Heart left ventricle (tissue), 16 donors: ENCODE measurements at regions not wholly inside any gene's neighbourhood (a gene's known extent, or its start where the extent isn't known, plus 50 kb on each side); places are given as distances from the start of the nearest gene placed in this dataset.

ENCODE experiments used
- ATAC-seq, 4 donors: fragments of 200-7000 bp; cut with Tn5 transposase; one replicate each; pipeline ENCODE4 v1.9.1; 2020 to 2022; ENCODE audit warnings: moderate library complexity in 4 of 4, mild to moderate bottlenecking in 3 of 4, moderate number of reproducible peaks in 1 of 4
- DNase-seq, 5 donors: peaks; one replicate each; pipeline ENCODE4 v3.0.0-alpha.2; 2020
- H3K27ac ChIP-seq, 12 donors: fragments of 200-600 bp; sonication (generic) in 4 of 12; one replicate each; pipeline versions ENCODE4 v1.5.0 to v1.8.0; 2016 to 2022; ENCODE audit warnings: mild to moderate bottlenecking in 2 of 12
- H3K27me3 ChIP-seq, 9 donors: fragments of 200-600 bp; sonication (generic) in 2 of 9; one replicate each; pipeline versions ENCODE4 v1.5.1 to v1.8.0; 2016 to 2022; ENCODE audit warnings: mild to moderate bottlenecking in 3 of 9
- H3K36me3 ChIP-seq, 9 donors: fragments of 200-600 bp; sonication (generic) in 2 of 9; one replicate each; pipeline versions ENCODE4 v1.5.0 to v1.8.0; 2018 to 2022; ENCODE audit warnings: mild to moderate bottlenecking in 2 of 9
- H3K4me1 ChIP-seq, 12 donors: fragments of 200-600 bp; sonication (generic) in 4 of 12; one replicate each; pipeline versions ENCODE4 v1.5.0 to v1.8.0; 2016 to 2022; ENCODE audit warnings: mild to moderate bottlenecking in 3 of 12
- H3K4me3 ChIP-seq, 12 donors: fragments of 200-600 bp; sonication (generic) in 4 of 12; one replicate each; pipeline versions ENCODE4 v1.5.0 to v1.8.0; 2017 to 2022; ENCODE audit warnings: mild to moderate bottlenecking in 9 of 12, moderate library complexity in 4 of 12
- H3K9me3 ChIP-seq, 12 donors: fragments of 200-600 bp; sonication (generic) in 4 of 12; one replicate each; pipeline versions ENCODE4 v1.5.0 to v1.8.0; 2016 to 2022; ENCODE audit warnings: mild to moderate bottlenecking in 1 of 12
- POLR2A ChIP-seq, 2 donors: fragments of 450-650 bp; IDR thresholded peaks; one replicate each; pipeline ENCODE4 v1.6.1; 2017; ENCODE audit warnings: antibody characterized with exemption in 2 of 2, mild to moderate bottlenecking in 2 of 2, moderate library complexity in 2 of 2
- WGBS, 4 donors: extraction: QIAGEN DNeasy Blood & Tissue Kit in 2 of 4; methylation state at CpG; one replicate each; pipeline versions ENCODE4 v1.1.5 to v1.1.7; 2013 to 2018; 5-methylcytosine and 5-hydroxymethylcytosine counted together
- intact Hi-C, 10 donors: fragments of 100-400 bp; cut with DNase I; formaldehyde crosslinking; loops; one replicate each; pipeline versions ENCODE4 v1.11.1 to v1.14.2; 2022
- TF ChIP-seq, protein P1 (sequence below), 12 donors: fragments of 200-600 bp; sonication (generic) in 4 of 12; IDR thresholded peaks; one replicate each; pipeline versions ENCODE4 v1.5.0 to v1.8.0; 2018 to 2022; ENCODE audit warnings: antibody characterized with exemption in 12 of 12, mild to moderate bottlenecking in 5 of 12
- donor health status: ischemic (EF 13 %, LVEDD 7.1; RV severe dilation, severe dysfunction).
- donor health status: healthy with polysubstance abuse.
- donor health status: DM: no; HTN: yes; CAD: no.
- donor health status: DM: no; HTN: no; CAD: no.
- donor health status: ischemic (EF 25% LVEDD 6.9; RV normal size, moderate dysfunction).
- donor health status: ischemic (EF 25% LVEDD 5.7; RV mildly dilated, moderate dysfunction).
- donor health status: healthy.
- donor health status: DM: yes; HTN: yes; CAD: no.
- donor health status: ischemic (EF 35%, LVEDD 5.7; RV mildly dilated, moderate dysfunction).
- donor health status: nonischemic (EF 11% LVEDD 7.7; RV severe dilation, severe dysfunction).
- donor health status: DM: yes; HTN: yes; CAD: no.
- donor health status: PGD.
- donor health status: ischemic (EF 29% LVEDD 5.4; RV normal size, mild dysfunction).
- donor health status: nonischemic (EF 23%, LVEDD 6.1; RV moderate dilation, normal function).

DNA sequence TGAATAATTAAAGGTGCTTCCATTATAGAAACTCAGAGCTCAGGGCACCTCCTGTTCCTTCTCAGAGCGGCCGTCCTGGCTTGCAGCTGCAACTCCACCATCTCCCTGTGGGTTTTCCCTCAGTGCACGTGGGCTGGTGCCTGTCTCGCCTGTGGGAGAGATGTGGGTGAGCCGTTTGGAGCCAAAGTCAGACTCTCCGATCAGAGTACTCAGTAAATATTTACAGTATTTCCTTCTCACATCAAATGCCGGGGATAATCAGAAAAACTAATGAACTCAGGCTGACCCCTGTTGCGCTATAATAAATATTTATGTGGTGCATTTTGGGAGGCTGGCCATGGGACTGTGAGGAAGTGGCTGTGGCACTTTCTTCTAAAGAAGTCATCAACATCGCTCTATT lies 155.8 kb upstream of the HABP2 start:
- Histone ChIP-seq H3K36me3 (no peaks in the 10 kb centered on the region), H3K4me3 (no peak overlapping the region), H3K27me3 (no peaks in the 10 kb centered on the region), H3K9me3 (peaks cover 0 to 5% (median 0%) of the 10 kb centered on the region in 12 donors), H3K27ac (no peak overlapping the region), H3K4me1 (no peaks in the 10 kb centered on the region)
- WGBS, 4 donors, result 63 to 76% (median 68%) methylated on average over 9 of the region's 9 CpGs
- ATAC-seq, result no peak
- TF ChIP-seq POLR2A (IDR thresholded peaks at IDR 0.05), result no peak
- TF ChIP-seq, protein P1, sequence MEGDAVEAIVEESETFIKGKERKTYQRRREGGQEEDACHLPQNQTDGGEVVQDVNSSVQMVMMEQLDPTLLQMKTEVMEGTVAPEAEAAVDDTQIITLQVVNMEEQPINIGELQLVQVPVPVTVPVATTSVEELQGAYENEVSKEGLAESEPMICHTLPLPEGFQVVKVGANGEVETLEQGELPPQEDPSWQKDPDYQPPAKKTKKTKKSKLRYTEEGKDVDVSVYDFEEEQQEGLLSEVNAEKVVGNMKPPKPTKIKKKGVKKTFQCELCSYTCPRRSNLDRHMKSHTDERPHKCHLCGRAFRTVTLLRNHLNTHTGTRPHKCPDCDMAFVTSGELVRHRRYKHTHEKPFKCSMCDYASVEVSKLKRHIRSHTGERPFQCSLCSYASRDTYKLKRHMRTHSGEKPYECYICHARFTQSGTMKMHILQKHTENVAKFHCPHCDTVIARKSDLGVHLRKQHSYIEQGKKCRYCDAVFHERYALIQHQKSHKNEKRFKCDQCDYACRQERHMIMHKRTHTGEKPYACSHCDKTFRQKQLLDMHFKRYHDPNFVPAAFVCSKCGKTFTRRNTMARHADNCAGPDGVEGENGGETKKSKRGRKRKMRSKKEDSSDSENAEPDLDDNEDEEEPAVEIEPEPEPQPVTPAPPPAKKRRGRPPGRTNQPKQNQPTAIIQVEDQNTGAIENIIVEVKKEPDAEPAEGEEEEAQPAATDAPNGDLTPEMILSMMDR (IDR thresholded peaks at IDR 0.05), result no peak
- no peak for DNase-seq
- intact Hi-C loops, result no loop called here

DNA sequence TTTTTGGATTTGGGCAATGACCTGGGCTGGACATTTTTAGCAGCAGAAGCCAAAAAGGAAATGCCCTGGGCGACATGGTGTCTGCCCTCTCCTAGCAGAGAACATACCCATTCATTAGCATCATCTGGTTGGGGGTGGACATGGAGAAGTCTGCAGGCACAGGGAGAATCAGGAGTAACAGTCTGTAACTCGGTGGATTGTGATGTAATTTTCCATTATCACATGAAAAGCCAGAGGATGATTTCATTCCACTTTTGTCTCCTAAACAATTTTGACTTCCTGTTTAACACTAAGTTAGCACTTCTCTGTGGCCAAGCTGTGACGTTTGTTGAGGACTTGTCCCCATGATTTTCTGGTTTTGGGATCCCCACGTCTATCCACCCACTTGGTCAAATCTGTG lies 153.8 kb upstream of the HABP2 start:
- intact Hi-C loops, result no loop called here
- Histone ChIP-seq H3K27me3 (no peaks in the 10 kb centered on the region), H3K36me3 (no peaks in the 10 kb centered on the region), H3K4me1 (no peaks in the 10 kb centered on the region), H3K9me3 (peaks cover 0 to 5% (median 0%) of the 10 kb centered on the region in 12 donors), H3K4me3 (no peak overlapping the region), H3K27ac (no peak overlapping the region)
- WGBS, 4 donors, result 34 to 43% (median 38%) methylated on average over 4 of the region's 4 CpGs
- no peak for ATAC-seq
- no peak for DNase-seq
- TF ChIP-seq, protein P1 (IDR thresholded peaks at IDR 0.05), result no peak
- TF ChIP-seq POLR2A (IDR thresholded peaks at IDR 0.05), result no peak

DNA sequence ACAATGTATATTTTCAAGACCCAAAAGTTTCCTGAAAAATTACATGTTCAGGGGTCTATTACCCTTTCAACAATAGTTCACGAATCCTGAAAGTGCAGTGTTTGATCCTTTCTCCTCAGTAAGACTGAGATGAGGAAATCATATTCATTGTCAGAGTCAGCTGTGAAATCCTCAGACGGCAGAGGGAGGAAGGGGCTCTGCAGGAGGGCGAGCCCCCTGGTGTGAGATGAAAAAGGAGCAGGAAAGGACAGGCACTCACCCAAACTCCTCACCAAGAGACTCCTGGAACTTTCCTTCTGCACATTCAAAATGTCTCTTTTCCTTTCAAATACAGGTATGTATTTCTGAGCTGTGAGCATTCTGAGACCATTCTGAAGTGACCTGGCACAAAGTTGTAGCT lies 150.3 kb upstream of the HABP2 start:
- no peak for ATAC-seq
- intact Hi-C loops, result no loop called here

DNA sequence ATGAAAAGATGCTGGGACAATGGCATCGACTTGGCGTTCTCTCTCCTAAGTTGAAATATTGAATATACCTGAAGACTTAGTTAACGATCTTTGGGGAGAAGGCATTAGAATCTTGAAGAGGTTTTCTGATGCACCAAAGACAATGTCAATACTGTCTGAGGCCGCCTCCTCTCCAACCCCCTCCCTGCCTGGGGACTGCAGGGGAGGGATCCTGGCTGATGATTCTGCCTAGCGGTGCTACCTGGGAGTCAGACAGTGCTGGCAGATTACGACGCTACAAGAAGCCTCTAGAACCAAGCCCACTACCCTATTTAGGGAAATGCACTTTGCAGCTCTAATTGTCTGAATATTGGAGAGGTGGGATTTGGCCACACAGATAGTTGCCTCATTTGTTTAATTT lies 145.6 kb upstream of the HABP2 start:
- intact Hi-C loops, result no loop called here
- no peaks in the 10 kb centered on the region for H3K36me3 ChIP-seq
- H3K27me3 ChIP-seq, result peaks cover 0 to 5% (median 0%) of the 10 kb centered on the region in 9 donors
- DNase-seq (no peak), ATAC-seq (no peak)
- no peak overlapping the region for H3K4me3 ChIP-seq
- H3K27ac ChIP-seq, result no peak overlapping the region
- WGBS, 4 donors, result 63 to 74% (median 66%) methylated on average over 7 of the region's 7 CpGs
- TF ChIP-seq, protein P1 (IDR thresholded peaks at IDR 0.05), result no peak
- no peak for TF ChIP-seq POLR2A (IDR thresholded peaks at IDR 0.05)
- H3K4me1 ChIP-seq, result no peaks in the 10 kb centered on the region
- H3K9me3 ChIP-seq, result no peaks in the 10 kb centered on the region

More for the DNA sequence above, 150.3 kb upstream of the HABP2 start:
- H3K4me1 ChIP-seq, result no peaks in the 10 kb centered on the region
- no peaks in the 10 kb centered on the region for H3K27me3 ChIP-seq
- TF ChIP-seq POLR2A (IDR thresholded peaks at IDR 0.05), result no peak
- TF ChIP-seq, protein P1 (IDR thresholded peaks at IDR 0.05), result no peak
- H3K36me3 ChIP-seq, result no peaks in the 10 kb centered on the region
- no peak for DNase-seq
- WGBS, 4 donors, result 46 to 60% (median 52%) methylated on average over 3 of the region's 3 CpGs
- H3K9me3 ChIP-seq, result peaks cover 0 to 5% (median 0%) of the 10 kb centered on the region in 12 donors
- no peak overlapping the region for H3K27ac ChIP-seq
- no peak overlapping the region for H3K4me3 ChIP-seq
